ENCODE measurements at regions not wholly inside any gene's neighbourhood (a gene's known extent, or its start where the extent isn't known, plus 50 kb on each side); places are given as distances from the start of the nearest gene placed in this dataset.

DNA sequence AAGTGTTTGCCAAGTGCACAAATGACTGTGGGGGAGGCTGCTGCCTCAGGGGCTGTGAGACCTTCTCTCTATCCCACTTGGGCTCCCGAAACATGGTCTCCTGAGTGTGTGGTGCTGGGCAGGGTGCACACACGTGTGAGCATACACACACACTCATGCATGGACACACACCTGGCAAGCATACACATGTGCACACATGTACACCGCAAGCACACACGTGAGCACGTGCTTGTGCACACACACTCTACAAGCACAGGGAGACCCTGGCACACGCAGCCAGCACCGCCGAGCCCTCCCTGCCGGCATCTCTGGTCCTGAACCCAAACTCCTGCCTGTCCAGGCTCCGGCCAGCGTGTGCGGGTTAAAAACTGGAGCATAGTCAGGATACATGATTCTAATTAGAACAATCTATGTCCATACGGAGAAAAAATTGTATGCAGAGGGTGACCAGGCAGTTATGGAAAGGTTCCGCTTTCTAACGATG, 79.4 kb upstream of the TTC34 start:
- in situ Hi-C loops (cut with HindIII; ENCODE audit: low pct_unique_long_range_greater_than_20kb, low sequenced_read_pairs): no loop called here

DNA sequence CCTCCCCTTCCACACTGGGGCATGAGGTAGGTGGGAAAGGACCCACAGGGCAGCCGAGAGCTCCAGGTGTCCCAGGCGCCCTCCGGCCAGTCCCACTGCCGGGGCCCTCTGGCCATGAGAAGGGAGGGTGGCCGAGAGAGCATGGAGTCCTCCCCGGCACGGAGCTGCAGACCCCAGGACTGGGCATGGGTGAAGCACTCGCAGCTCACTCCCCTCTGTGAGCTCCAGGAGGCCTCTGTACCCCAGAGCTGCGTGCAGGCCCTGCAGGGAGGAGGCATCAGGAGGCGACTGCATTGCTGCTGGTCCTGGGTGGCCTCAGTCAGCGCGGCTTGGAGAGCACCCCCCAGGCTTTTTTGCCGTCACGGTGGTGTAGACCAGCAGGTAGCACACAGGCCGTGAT, 80.1 kb upstream of the TTC34 start:
- DNase-seq (ENCODE audit: low read depth): no peak

More for the DNA sequence above, 79.4 kb upstream of the TTC34 start:
- DNase-seq (ENCODE audit: low read depth): no peak

DNA sequence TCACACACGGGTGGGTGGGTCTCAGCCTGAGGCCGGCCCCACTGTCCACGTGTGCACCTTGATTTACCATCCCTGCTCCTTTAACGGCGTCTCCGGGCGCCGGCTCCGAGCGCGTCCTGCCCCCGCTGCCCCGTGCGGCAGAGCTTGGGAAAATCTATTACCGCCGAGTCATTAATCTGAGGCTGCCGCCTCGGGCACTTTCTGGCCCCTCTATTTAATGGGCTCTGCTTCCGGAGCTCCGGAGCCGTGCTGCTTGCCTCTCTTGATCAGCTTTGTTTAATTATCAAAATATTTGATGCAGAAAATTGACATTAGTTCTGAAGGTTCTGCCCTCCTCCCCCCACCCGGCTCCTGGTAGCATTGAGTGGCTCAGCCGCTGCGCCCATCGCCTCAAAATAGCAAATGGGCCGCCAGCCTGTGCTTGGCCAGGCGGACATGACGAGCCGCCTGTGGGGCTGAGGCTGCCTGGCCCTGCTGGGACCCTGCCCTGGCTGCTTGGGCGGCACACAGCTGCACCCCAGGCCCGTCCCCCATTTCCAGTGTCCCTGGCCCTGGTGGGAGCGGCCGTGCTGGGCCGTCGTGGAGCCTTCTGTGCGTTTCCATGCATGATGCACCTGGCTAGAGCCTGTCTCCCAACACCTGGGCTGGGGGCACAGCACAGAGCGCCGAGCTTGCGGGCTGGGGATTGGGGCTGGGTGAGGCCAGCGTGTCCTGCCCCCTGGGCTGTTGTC, 81.6 kb upstream of the TTC34 start:
- in situ Hi-C loops (cut with HindIII; ENCODE audit: low pct_unique_long_range_greater_than_20kb, low sequenced_read_pairs): no loop called here
- DNase-seq (ENCODE audit: low read depth): no peak

More for the DNA sequence above, 80.1 kb upstream of the TTC34 start:
- in situ Hi-C loops (cut with HindIII; ENCODE audit: low pct_unique_long_range_greater_than_20kb, low sequenced_read_pairs): no loop called here

DNA sequence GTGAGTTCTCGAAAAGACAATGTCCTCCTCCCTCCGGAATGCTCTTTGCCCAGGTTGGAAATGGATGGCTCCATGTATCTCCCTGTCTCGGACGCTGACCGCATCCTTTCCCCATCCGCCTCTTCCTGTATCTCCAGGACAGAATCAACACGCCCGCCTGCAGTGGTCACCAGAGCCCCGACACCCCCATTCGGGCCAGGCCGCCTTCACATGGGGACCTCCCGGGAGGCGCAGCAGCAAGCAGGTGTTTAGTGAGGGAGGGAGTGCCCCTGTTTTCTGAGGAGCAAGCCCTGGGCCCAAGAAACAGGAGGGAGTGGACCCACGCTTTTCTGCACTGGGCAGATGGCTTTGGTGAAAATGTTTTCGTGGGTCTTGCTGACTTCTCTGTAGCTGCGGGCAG, 83.5 kb upstream of the TTC34 start:
- in situ Hi-C loops (cut with HindIII; ENCODE audit: low pct_unique_long_range_greater_than_20kb, low sequenced_read_pairs): no loop called here
- DNase-seq (ENCODE audit: low read depth): no peak

DNA sequence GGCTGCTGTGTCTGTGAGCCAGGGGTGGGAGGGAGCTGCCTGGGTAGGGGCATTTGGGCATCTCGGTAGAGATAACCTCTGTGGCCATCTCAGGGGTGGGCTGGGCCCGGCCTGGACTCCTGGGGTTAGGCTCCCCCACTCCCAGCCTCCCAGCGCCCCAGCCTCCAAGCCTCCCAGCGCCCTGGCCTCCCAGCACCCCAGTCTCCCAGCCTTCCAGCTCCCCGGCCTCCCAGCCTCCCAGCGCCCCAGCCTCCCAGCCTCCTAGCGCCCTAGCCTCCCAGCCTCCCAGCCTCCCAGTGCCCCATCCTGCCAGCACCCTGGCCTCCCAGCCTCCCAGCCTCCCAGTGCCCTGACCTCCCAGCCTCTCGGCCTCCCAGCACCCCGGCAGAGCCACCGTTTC, 85.1 kb upstream of the TTC34 start:
- in situ Hi-C loops (cut with HindIII; ENCODE audit: low pct_unique_long_range_greater_than_20kb, low sequenced_read_pairs): no loop called here
- DNase-seq (ENCODE audit: low read depth): no peak

DNA sequence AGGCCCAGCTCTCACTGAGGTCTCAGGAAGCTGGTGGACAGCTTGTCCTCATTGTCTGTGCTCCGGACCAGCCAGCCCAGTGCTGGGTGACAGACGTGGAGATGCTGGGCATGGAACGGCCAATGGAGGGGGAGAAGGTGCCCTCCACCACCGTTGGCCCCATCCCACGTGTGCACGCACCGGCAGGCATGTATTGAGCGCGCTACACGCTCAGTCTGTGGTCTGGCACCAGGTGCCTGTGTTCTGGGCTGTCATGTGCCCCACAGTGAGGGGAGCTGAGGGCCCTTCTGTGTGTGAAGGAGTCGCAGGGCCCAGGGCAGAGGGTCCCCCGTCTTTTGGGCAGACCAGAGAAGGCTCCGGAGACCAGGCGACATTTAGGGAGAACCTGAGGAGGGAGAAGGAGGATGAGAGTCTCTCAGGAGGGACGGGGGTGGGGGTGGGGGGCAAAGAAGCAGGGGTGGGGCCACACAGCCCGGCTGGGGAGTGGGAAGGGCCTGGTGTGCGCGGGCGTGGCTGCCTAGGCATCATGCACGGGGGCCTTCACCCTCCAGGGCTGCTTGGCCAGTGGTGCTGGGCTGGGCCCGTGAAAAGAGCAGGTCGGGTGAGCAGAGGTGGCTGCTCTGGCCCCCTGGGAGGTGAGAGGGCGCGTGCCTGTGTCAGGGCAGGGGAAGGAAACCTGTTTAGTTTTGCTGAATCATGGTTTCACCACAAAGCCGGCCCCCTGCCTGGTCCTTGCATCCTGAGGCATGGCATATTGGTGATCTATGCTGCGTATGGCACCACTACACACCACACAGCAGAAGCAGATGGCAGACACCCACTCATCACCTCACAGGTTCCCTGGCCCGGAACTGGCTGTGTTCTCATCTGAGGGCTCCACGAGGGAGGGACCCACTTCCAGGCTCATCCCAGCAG, 86.7 kb upstream of the TTC34 start:
- in situ Hi-C loops (cut with HindIII; ENCODE audit: low pct_unique_long_range_greater_than_20kb, low sequenced_read_pairs): no loop called here
- no peak for DNase-seq (ENCODE audit: low read depth)

DNA sequence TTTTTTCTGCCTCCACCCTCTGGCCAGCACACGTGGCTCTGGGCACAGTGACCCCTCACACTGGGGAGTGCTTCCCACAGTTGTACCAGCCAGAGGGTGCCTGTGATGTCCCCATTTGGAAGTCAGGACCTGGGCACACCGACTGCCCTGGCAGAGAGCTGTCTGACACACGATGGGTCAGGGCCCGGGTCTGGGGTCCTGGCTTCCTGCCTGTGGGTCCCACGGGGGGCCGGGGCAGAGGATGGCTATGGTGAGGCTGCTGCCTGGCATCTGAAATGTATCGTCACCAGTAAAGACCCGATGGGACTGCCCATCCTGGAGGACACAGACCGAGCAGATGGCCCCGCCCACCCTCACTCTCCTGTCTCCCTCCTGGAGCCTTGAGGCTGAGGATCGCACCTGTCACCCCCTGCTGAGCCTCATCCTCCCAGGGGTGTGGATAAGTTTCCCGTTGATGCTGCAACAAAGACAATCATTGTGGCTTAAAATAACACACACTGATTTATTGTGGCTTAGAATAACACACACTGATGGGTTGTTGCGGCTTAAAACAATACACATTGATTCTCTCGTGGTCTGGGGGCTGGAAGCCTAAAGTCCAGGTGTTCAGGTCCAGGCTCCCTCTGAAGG, 88.8 kb upstream of the TTC34 start:
- in situ Hi-C loops (cut with HindIII; ENCODE audit: low pct_unique_long_range_greater_than_20kb, low sequenced_read_pairs): no loop called here

DNA sequence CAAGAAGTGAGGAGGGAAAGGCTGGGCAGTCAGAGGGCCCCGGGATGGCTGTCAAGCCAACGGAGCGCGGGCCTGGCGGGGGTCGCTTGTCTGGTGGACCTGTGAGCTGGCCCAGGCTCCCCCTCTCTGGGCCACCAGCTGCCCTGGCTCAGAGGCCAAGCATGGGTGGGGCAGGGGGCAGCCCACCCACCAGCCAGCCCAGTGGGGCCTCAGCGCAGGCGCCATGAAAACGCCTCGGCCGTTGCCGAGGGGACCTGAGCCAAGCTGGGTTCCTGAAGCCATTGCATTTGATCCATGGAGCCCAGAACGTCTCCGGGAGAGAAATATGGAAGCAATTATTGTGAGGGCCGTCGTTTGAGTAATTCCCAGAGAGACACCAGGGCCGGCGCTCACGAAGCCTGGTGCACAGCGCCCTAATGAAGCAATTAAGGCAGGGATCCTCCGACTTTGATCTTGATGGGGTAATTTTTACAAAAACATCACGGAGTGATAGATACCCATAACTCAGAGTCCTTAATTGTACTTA, 90.5 kb upstream of the TTC34 start:
- DNase-seq (ENCODE audit: low read depth): no peak
- in situ Hi-C loops (cut with HindIII; ENCODE audit: low pct_unique_long_range_greater_than_20kb, low sequenced_read_pairs): no loop called here

More for the DNA sequence above, 88.8 kb upstream of the TTC34 start:
- DNase-seq (ENCODE audit: low read depth): no peak

DNA sequence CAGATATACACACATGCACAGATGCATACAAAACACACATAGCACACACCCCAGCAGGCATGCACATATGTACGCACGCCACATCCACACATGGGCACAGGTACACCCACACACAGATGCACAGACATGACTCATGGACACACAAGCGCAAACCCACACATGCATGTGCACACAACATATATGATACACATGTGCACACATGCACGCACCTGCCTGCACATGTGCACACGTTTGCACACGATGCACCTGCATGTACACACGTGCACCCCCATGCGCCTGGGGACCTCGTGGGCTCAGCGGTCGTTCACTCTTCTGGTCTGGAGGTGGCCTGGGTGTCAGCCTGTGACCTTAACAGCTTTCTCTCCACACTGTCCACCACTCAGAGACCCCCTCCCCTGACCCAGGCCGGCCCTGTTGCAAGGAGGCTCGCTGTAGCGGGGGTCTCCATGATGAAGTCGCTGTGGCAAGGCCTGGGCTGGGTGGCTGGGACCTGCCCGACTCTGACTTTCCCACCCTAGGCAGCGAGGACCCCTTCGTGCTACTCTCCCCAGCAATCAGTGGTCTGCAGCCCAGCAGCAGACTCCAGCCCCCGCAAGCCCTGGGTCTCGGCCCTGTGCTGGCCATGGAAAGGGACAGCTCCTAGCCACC, 92.1 kb upstream of the TTC34 start:
- in situ Hi-C loops (cut with HindIII; ENCODE audit: low pct_unique_long_range_greater_than_20kb, low sequenced_read_pairs): no loop called here
- DNase-seq (ENCODE audit: low read depth): no peak

DNA sequence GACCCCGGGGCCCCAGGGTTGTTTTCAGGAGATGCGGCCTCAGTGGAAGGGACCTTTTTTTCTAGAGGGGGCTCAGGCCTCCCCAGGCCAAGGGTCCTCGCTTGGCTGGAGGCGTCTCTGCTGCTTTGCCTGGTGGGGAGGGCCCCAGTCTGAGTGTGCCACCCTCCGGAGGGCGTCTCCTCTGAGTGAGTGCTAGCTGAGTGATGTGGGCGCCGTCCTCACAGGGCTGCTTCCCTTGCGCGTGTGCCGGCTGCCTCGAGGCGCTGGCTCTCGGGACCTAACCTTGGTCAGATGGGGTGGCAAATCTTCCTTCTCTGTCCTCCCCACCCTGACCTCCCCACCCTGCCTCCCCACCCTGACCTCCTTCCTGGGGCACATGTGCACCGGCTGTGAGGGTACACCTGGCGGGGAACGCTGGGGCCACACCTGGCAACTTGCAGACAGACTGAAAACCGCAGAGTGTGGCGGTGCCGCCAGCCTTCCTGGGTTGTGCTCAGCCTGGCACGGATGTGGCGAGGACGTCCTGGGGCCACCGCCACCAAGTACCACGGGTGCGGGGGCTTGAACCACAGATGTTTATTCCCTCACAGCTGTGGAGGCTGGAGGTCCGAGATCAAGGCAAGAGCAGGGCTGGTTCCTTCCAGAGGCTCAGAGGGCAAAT, 93.0 kb upstream of the TTC34 start:
- in situ Hi-C loops (cut with HindIII; ENCODE audit: low pct_unique_long_range_greater_than_20kb, low sequenced_read_pairs): no loop called here
- no peak for DNase-seq (ENCODE audit: low read depth)

DNA sequence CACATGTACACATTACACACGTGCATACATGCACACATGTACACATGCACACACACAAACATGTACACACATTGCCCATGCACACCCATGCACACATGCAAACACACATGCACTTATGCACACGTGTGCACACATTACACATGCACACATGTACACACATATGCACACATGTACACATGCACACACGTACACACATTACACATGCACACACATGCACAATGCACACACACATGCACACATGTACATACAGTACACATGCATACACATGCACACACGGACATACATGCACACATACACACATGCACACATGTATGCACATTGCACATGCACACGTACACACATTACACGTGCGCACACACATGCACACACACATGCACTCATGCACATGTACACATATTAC, 95.3 kb upstream of the TTC34 start:
- no peak for DNase-seq (ENCODE audit: low read depth)
- in situ Hi-C loops (cut with HindIII; ENCODE audit: low pct_unique_long_range_greater_than_20kb, low sequenced_read_pairs): no loop called here

DNA sequence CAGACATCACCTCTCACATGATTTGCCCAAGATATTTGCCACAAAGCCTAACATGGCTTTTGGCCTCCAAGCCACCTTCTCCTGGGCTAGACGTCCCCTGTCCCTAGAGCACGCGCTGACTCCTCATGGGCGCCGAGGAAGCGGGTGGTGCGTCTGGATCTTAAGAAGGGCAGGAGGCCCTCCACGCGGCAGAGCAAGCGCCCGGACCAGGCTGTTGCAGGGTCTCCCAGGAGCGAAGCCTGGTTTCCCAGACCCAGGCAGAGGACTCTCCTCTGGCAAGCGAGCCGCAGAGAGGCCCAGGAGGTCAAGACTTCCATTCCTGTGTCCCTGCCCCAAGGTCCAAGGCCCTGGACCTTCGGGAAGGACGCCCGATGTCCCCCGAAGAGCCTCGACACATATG, 101.7 kb upstream of the TTC34 start:
- in situ Hi-C loops (cut with HindIII; ENCODE audit: low pct_unique_long_range_greater_than_20kb, low sequenced_read_pairs): no loop called here
- DNase-seq (ENCODE audit: low read depth): no peak

DNA sequence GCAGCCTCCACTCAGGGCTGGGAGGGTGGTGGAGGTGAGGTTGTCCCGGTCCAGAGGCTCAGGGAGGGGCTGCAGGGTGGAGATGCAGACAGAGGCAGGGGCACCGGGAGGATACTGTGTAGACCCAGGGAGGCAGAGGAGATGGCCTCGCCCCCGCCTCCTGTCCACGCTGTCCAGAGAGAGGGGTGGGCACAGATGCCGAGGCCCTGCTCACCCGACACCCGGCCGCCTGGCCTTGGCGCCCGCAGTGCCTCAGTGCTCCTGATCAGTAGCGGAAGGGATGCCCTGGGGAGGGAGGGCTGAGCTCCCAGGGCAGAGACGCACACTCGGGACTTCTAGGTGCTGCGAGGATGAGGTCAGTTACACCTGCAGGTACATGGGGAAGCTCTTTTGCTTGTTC, 102.7 kb upstream of the TTC34 start:
- no peak for DNase-seq (ENCODE audit: low read depth)
- in situ Hi-C loops (cut with HindIII; ENCODE audit: low pct_unique_long_range_greater_than_20kb, low sequenced_read_pairs): no loop called here

DNA sequence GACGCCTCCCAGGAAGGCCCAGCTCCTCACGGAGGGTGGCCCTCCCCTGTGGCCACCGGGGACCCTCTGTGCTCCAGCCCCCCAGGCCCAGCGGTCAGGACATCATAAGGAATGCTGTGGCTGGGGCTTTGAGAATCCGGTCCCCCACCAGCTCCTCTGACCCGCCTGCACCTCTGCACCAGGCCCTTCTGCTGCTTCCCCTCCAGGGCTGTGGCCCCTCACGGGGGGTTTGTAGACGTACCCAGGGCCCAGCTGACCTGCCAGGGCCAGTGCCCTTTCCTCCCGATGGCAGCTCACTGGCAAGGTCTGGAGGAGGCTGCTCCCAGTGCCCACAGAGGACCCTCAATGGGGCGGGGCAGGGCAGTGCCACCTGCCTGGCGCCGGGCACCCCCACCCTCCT, 103.9 kb upstream of the TTC34 start:
- in situ Hi-C loops (cut with HindIII; ENCODE audit: low pct_unique_long_range_greater_than_20kb, low sequenced_read_pairs): no loop called here

DNA sequence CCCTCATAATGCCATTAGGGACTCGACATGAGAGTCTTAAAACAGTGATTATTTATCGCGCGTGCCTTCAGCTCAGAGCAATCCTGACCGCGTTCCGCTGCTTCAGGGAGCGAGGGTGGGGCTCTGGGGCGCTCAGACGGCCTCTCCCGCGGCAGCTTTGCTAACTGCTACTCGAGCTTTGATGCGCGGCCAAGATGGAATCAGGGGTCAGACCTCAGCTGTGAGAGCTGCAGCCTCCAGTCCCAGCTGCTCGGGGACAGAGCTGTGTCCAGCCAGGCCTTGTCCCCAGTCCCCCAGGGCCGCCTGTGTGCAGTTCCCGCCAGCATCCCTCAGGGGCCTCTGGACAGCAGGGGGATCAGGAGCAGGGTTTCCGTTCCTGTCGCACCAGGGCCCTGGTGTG, 104.6 kb upstream of the TTC34 start:
- in situ Hi-C loops (cut with HindIII; ENCODE audit: low pct_unique_long_range_greater_than_20kb, low sequenced_read_pairs): no loop called here
- no peak for DNase-seq (ENCODE audit: low read depth)

More for the DNA sequence above, 103.9 kb upstream of the TTC34 start:
- DNase-seq (ENCODE audit: low read depth): no peak

DNA sequence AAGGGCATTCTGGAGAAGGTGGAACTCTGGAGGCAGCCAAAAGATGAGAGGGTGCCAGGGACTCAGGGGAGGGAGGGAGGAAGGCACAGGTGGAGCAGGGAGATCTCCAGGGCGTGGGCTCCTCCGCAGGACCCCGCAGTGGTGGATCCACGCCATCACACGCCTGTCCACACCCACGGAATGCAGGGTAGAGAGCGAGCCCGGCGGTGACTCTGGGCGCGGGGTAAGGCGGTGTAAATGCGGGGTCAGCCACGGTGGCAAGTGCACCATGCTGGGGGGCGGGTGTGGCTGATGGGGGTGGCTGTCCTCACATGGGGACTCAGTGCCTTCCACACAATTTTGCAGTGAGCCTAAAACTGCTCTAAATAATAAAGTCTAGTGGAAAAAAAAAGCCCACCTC, 105.1 kb upstream of the TTC34 start:
- no peak for DNase-seq (ENCODE audit: low read depth)
- in situ Hi-C loops (cut with HindIII; ENCODE audit: low pct_unique_long_range_greater_than_20kb, low sequenced_read_pairs): no loop called here

DNA sequence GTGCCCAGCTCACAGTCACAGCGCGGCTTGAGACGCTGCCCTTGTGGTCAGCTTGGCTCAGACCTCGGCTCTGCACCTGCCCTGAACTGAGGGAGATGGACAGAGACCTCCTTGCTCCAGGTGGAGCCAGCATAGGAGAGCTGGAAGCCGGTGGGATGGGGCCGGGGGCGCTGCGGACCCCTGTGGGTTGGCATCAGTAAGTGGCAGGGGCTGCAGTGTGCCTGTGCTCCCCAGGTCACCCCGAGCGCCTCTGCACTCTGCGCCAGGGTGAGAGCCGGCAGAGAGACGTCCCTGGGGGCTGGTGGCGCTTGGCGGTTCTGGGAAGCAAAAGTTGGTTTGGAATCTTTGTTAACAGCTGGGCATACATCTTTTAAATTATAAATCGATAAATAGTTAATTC, 105.6 kb upstream of the TTC34 start:
- in situ Hi-C loops (cut with HindIII; ENCODE audit: low pct_unique_long_range_greater_than_20kb, low sequenced_read_pairs): no loop called here
- DNase-seq (ENCODE audit: low read depth): no peak

DNA sequence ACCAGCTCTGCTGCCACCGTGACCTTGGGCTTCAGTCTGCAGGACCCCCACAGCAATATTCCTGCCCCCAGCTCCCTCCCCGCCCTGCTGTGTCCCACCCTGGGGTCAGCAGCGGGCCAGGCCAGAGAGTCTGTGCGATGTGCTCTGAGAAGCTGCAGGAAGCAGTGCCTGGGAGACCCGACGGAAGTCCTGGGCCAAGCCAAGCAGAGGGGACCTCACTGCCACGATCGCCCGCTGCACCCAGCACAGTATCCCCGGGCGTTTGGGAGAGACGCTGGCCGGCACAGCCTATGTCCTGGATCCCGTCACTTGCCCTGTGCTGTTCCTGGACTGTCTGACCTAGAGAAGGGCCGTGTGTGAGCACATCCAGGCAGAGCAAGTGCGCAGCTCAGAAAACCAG, 106.6 kb upstream of the TTC34 start:
- no peak for DNase-seq (ENCODE audit: low read depth)
- in situ Hi-C loops (cut with HindIII; ENCODE audit: low pct_unique_long_range_greater_than_20kb, low sequenced_read_pairs): no loop called here
